Prostate gland (tissue), 2 donors: ENCODE measurements at regions not wholly inside any gene's neighbourhood (a gene's known extent, or its start where the extent isn't known, plus 50 kb on each side); places are given as distances from the start of the nearest gene placed in this dataset.

Experiments
- DNase-seq: peaks from one replicate; pipeline ENCODE4 v3.0.0-alpha.2; 2019; ENCODE audit warnings: low spot score
- H3K27ac ChIP-seq, 2 donors: fragments of 200-600 bp; sonication (generic); 2 replicates each; pipeline ENCODE4 v1.5.1; 2017 to 2019
- H3K27me3 ChIP-seq: fragments of 200-600 bp; sonication (generic); replicated peaks from 2 replicates; pipeline ENCODE4 v1.5.1; 2019; ENCODE audit not compliant: insufficient read depth
- H3K36me3 ChIP-seq, 2 donors: fragments of 200-600 bp; sonication (generic); 1 replicate in 1 of 2; 2 replicates in 1 of 2; pipeline versions ENCODE4 v1.5.1 to v1.8.1; 2017 to 2019
- H3K4me1 ChIP-seq: fragments of 200-600 bp; sonication (generic); replicated peaks from 2 replicates; pipeline ENCODE4 v1.5.1; 2019
- H3K4me3 ChIP-seq, 2 donors: fragments of 200-600 bp; sonication (generic); 2 replicates each; pipeline ENCODE4 v1.5.1; 2017 to 2019
- H3K9me3 ChIP-seq: fragments of 200-600 bp; sonication (generic); 2 replicates; pipeline ENCODE4 v1.5.1; 2017
- POLR2A ChIP-seq: fragments of 450-650 bp; IDR thresholded peaks from one replicate; pipeline ENCODE4 v1.6.1; 2016; ENCODE audit warnings: antibody characterized with exemption, mild to moderate bottlenecking
- POLR2AphosphoS5 ChIP-seq: sonication (generic); formaldehyde crosslinking; IDR thresholded peaks from one replicate; pipeline ENCODE4 v1.6.1; 2017; ENCODE audit warnings: antibody characterized with exemption
- WGBS: methylation state at CpG from one replicate; pipeline ENCODE4 v1.1.5; 2018; 5-methylcytosine and 5-hydroxymethylcytosine counted together
- intact Hi-C: fragments of 100-400 bp; cut with DNase I; formaldehyde crosslinking; loops from one replicate; pipeline ENCODE4 v1.14.2; 2022
- TF ChIP-seq, protein P1 (sequence below), 4 experiments: fragments of 200-600 bp in 2 of 4; fragments of 450-650 bp in 2 of 4; sonication (generic) in 2 of 4; IDR thresholded peaks; 1 replicate in 3 of 4; 2 replicates in 1 of 4; pipeline ENCODE4 v1.5.1; 2016 to 2019; ENCODE audit warnings: antibody characterized with exemption in 4 of 4, mild to moderate bottlenecking in 2 of 4, moderate library complexity in 2 of 4

DNA sequence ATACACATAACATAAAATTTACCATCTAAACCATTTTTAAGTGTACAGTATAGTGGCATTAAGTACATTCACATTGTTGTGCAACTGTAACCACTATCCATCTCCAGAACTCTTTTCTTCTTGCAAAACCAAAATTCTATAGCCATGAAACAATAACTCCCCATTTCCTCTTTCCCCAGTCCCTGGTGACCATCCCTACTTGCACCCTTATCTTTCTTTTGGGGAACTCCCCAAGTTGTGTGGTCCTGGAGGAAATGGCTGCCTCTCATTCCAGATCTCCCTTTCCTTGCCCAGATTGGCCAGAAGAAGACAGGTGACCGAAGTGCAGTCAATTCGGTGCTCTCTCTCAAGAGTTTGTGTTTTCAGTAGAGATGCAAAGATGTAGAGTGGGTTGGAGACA is 389.6 kb upstream of the C1orf87 start:
- H3K4me3 ChIP-seq = no peak overlapping the region
- no peaks in the 10 kb centered on the region for H3K36me3 ChIP-seq
- no peak for TF ChIP-seq POLR2AphosphoS5
- TF ChIP-seq POLR2A = no peak
- TF ChIP-seq, protein P1, sequence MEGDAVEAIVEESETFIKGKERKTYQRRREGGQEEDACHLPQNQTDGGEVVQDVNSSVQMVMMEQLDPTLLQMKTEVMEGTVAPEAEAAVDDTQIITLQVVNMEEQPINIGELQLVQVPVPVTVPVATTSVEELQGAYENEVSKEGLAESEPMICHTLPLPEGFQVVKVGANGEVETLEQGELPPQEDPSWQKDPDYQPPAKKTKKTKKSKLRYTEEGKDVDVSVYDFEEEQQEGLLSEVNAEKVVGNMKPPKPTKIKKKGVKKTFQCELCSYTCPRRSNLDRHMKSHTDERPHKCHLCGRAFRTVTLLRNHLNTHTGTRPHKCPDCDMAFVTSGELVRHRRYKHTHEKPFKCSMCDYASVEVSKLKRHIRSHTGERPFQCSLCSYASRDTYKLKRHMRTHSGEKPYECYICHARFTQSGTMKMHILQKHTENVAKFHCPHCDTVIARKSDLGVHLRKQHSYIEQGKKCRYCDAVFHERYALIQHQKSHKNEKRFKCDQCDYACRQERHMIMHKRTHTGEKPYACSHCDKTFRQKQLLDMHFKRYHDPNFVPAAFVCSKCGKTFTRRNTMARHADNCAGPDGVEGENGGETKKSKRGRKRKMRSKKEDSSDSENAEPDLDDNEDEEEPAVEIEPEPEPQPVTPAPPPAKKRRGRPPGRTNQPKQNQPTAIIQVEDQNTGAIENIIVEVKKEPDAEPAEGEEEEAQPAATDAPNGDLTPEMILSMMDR (IDR thresholded peaks at IDR 0.05) = no peak
- H3K9me3 ChIP-seq = no peaks in the 10 kb centered on the region
- no peaks in the 10 kb centered on the region for H3K4me1 ChIP-seq
- WGBS = 91% methylated on average over 2 of the region's 2 CpGs
- DNase-seq = no peak
- H3K27me3 ChIP-seq = no peaks in the 10 kb centered on the region
- intact Hi-C loops = no loop called here
- H3K27ac ChIP-seq = no peak overlapping the region

DNA sequence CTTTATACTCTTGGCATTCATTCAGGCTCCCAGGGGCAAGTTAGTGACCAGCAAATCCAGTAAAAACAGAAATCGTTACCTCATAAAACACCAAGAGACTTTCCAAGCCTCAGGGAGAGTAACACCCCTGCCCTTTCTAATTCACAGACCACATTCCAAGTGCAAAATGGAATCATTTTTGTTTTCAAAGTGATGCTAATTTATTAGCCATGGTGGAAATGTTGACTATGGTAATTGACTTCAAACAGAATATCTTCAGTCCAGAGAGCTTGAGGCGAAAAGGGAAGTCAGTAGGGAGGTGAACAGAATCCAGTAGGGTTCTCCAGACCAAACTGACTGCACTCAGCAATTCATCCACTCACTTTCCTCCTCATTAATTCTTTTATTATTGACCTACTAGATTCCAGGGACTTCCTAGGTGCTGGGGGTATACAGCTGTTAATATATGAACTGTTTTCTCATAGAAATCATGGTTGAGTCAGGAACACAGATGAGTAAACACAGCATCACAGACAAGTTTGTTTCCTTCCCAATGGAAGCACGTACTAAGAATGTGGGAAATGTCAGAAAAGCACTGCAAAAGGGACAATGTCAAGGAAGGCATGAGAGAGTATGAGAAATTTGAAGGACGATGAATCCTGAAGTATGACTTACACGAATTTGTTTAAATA is 388.5 kb upstream of the C1orf87 start:
- DNase-seq = no peak
- Histone ChIP-seq H3K36me3 (no peaks in the 10 kb centered on the region), H3K4me3 (no peak overlapping the region), H3K27ac (no peak overlapping the region), H3K4me1 (no peaks in the 10 kb centered on the region), H3K27me3 (no peaks in the 10 kb centered on the region), H3K9me3 (no peaks in the 10 kb centered on the region)
- WGBS = 67% methylated on average over 5 of the region's 5 CpGs
- TF ChIP-seq POLR2A (no peak), POLR2AphosphoS5 (no peak)
- TF ChIP-seq, protein P1 (IDR thresholded peaks at IDR 0.05) = no peak
- intact Hi-C loops = no loop called here

DNA sequence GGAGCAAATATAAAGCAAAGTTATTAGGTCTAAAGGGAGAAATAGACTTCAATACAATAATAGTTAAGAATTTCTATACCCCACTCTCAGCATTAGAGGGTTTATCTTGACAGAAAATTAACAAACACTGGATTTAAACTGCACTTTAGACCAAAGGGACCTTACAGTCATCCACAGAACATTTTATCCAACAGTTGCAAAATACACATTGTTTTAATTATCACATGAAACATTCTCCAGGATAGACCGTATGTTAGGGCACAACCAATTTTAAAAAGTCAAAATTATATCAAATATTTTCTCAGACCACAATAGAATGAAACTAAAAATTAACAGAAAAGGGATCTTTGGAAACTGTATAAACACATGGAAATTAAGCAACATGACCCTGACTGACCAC is 384.5 kb upstream of the C1orf87 start:
- Histone ChIP-seq H3K4me3 (no peak overlapping the region), H3K4me1 (no peaks in the 10 kb centered on the region), H3K27me3 (no peaks in the 10 kb centered on the region), H3K9me3 (no peaks in the 10 kb centered on the region), H3K36me3 (no peaks in the 10 kb centered on the region), H3K27ac (no peak overlapping the region)
- intact Hi-C loops = no loop called here
- DNase-seq = no peak
- WGBS = 90% methylated on average over 1 of the region's 1 CpG
- TF ChIP-seq POLR2A = no peak
- TF ChIP-seq POLR2AphosphoS5 = no peak
- TF ChIP-seq, protein P1 (IDR thresholded peaks at IDR 0.05) = no peak

DNA sequence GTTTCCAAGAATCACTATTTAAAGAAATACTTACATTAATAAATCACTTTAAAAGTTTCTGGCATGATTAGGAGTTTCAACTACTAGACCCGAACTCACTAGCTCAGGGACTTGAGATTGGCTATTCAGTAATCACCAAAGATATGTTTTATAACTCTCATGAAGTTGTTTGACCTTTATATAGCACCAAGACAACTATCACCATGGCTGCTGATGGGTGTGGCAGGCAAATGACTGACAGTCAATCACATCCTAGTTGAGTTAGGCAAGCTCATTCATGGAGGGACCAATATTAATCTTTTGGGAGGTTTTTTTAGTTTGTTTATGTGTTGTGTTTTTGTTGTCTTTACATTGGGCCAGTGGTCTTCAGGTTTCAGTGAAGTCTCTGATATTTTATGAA is 376.3 kb upstream of the C1orf87 start:
- Histone ChIP-seq H3K36me3 (no peaks in the 10 kb centered on the region), H3K9me3 (no peaks in the 10 kb centered on the region), H3K4me1 (no peaks in the 10 kb centered on the region), H3K27me3 (no peaks in the 10 kb centered on the region), H3K27ac (no peak overlapping the region), H3K4me3 (no peak overlapping the region)
- no peak for TF ChIP-seq POLR2AphosphoS5
- TF ChIP-seq, protein P1 (IDR thresholded peaks at IDR 0.05) = no peak
- no peak for TF ChIP-seq POLR2A
- WGBS = 86% methylated on average over 1 of the region's 1 CpG
- no peak for DNase-seq
- intact Hi-C loops = no loop called here

DNA sequence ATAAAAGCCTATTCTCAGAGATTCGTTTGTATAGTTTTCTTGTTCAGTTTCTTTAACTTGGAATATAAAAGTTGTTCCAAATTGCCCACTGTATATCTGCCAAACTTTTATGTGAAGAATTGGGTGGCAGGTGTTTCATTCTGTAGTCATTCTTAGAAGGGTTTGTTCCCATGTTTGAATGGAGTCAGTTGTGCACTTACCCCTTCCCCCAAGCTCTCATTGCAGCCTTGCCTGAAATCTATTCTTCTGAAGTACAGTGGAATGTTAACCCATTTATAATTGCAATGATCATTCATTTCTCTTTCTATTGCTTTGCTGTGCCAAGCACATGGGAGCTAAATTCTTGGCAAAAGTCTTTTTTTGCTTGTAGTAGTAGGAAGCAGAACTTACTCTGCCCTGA is 375.3 kb upstream of the C1orf87 start:
- 30% methylated on average over 1 of the region's 1 CpG for WGBS
- no peaks in the 10 kb centered on the region for H3K4me1 ChIP-seq
- no peaks in the 10 kb centered on the region for H3K27me3 ChIP-seq
- intact Hi-C loops = no loop called here
- TF ChIP-seq POLR2AphosphoS5 = no peak
- TF ChIP-seq POLR2A = no peak
- TF ChIP-seq, protein P1 (IDR thresholded peaks at IDR 0.05) = no peak
- no peaks in the 10 kb centered on the region for H3K36me3 ChIP-seq
- no peak overlapping the region for H3K4me3 ChIP-seq
- no peak for DNase-seq
- H3K27ac ChIP-seq = no peak overlapping the region
- H3K9me3 ChIP-seq = no peaks in the 10 kb centered on the region
